Erythroblast (primary cell): ENCODE measurements at regions not wholly inside any gene's neighbourhood (a gene's known extent, or its start where the extent isn't known, plus 50 kb on each side); places are given as distances from the start of the nearest gene placed in this dataset.

Experiments
- GATA1 ChIP-seq: IDR thresholded peaks from 2 replicates; pipeline ENCODE4 v1.6.1; 2011; ENCODE audit warnings: low read depth, mild to moderate bottlenecking, control low read depth, low read length, moderate library complexity
- POLR2A ChIP-seq: IDR thresholded peaks from 2 replicates; pipeline ENCODE4 v1.6.1; 2011; ENCODE audit warnings: mild to moderate bottlenecking, low read length

DNA sequence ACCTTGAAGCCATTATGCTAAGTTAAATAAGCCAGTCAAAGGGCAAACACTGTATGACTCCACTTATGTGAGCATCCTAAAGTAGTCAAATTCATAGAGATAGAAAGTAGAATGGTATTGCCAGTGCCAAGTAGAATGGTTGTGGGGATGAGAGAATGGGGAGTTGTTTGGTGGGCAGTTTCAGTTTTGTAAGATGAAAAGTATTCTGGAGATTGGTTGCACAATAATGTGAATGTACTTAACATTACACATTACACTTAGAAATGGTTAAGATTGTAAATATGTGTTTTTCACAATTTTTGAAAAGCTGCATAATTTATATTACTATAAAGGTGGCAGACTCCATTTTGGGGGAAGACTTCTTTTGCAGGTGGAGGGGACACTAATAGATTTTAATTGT, 51.3 kb upstream of the CARMIL1 start:
- TF ChIP-seq POLR2A: no peak
- no peak for TF ChIP-seq GATA1
